ENCODE measurements at regions not wholly inside any gene's neighbourhood (a gene's known extent, or its start where the extent isn't known, plus 50 kb on each side); places are given as distances from the start of the nearest gene placed in this dataset.

GRCh38 chr13:22563272-22563671, 617.5 kb upstream of the SGCG start:
- TF ChIP-seq POLR2AphosphoS5 (IDR thresholded peaks at IDR 0.05): no peak
- no peak for TF ChIP-seq CTCF (IDR thresholded peaks at IDR 0.05)
- no peak for TF ChIP-seq POLR2A (IDR thresholded peaks at IDR 0.05)
